Endothelial cell of umbilical vein (primary cell): ENCODE measurements at regions not wholly inside any gene's neighbourhood (a gene's known extent, or its start where the extent isn't known, plus 50 kb on each side); places are given as distances from the start of the nearest gene placed in this dataset.

Source experiments
- BruUV-seq: library from RNA; stranded (reverse); fragments of 400-500 nt; replicated peaks from 2 replicates; lab custom pipeline; 2021; lab: Mats Ljungman, UMichigan
- CTCF ChIA-PET: fragments of 300-600, 350-600 bp; sonication (Branson Sonifier 250); formaldehyde crosslinking; loops from one replicate; lab custom pipeline; 2021; ENCODE audit warnings: antibody characterized with exemption, inconsistent platforms; lab: Charles Lee
- POLR2A ChIA-PET: fragments of 300-600, 350-600 bp; sonication (Branson Sonifier 250); formaldehyde crosslinking; loops from one replicate; lab custom pipeline; 2021; ENCODE audit warnings: antibody characterized with exemption, inconsistent platforms; lab: Charles Lee
- DNase-seq: peaks from one replicate; pipeline ENCODE4 v3.0.0-alpha.2; 2011; ENCODE audit warnings: low read depth, low spot score
- FAIRE-seq: peaks from 2 replicates; lab custom pipeline; 2011; peaks lifted over from hg19 to GRCh38; lab: Jason Lieb, UNC
- H2AFZ ChIP-seq: 2 replicates; pipeline ENCODE4 v1.6.0; 2012; ENCODE audit warnings: low read depth, low read length, control low read depth, inconsistent platforms
- H3K27ac ChIP-seq: 2 replicates; pipeline ENCODE4 v1.5.1; 2011; ENCODE audit warnings: low read depth, mild to moderate bottlenecking, control low read depth, low read length, moderate library complexity; ENCODE audit not compliant: insufficient read depth
- H3K27me3 ChIP-seq, 2 experiments: 2 replicates each; pipeline versions ENCODE4 v1.6.0 to v1.6.1; 2011; ENCODE audit warnings: low read length in 2 of 2, mixed read lengths in 1 of 2; ENCODE audit not compliant: control insufficient read depth in 2 of 2, insufficient read depth in 2 of 2
- H3K36me3 ChIP-seq, 2 experiments: 2 replicates in 1 of 2; 3 replicates in 1 of 2; pipeline ENCODE4 v1.5.1; 2011; ENCODE audit warnings: low read length in 2 of 2, mild to moderate bottlenecking in 1 of 2, moderate library complexity in 1 of 2; ENCODE audit not compliant: control insufficient read depth in 2 of 2, insufficient read depth in 2 of 2; ENCODE audit errors: extremely low read depth in 1 of 2
- H3K4me1 ChIP-seq: 3 replicates; pipeline ENCODE4 v1.5.1; 2011; ENCODE audit warnings: mild to moderate bottlenecking, low read length; ENCODE audit not compliant: control insufficient read depth, insufficient read depth; ENCODE audit errors: extremely low read depth
- H3K4me2 ChIP-seq: 2 replicates; pipeline ENCODE4 v1.6.1; 2011; ENCODE audit warnings: low read length, control low read depth, mixed read lengths; ENCODE audit not compliant: insufficient read depth
- H3K4me3 ChIP-seq, 3 experiments: fragments of 200-600 bp in 1 of 3; sonication (generic), shearing (Covaris generic) in 1 of 3; replicated peaks in 1 of 3; 2 replicates each; pipeline ENCODE4 v1.5.1; 2011 to 2016; ENCODE audit warnings: control low read depth in 3 of 3, low read length in 3 of 3, mild to moderate bottlenecking in 2 of 3, inconsistent platforms in 1 of 3, low read depth in 1 of 3, moderate library complexity in 1 of 3; ENCODE audit not compliant: insufficient read depth in 1 of 3
- H3K79me2 ChIP-seq: 2 replicates; pipeline ENCODE4 v1.6.0; 2012; ENCODE audit warnings: low read length, inconsistent platforms; ENCODE audit not compliant: control insufficient read depth, insufficient read depth
- H3K9ac ChIP-seq: replicated peaks from 2 replicates; pipeline ENCODE3; 2011; ENCODE audit warnings: low read length, control low read depth; ENCODE audit not compliant: insufficient read depth; ENCODE audit errors: extremely low read depth
- H3K9me1 ChIP-seq: replicated peaks from 3 replicates; pipeline ENCODE4 v1.6.0; 2011; ENCODE audit warnings: mild to moderate bottlenecking, low read length; ENCODE audit not compliant: control insufficient read depth, insufficient read depth; ENCODE audit errors: extremely low read depth
- H3K9me3 ChIP-seq: replicated peaks from 2 replicates; pipeline ENCODE4 v1.5.1; 2012; ENCODE audit warnings: low read length, inconsistent platforms; ENCODE audit not compliant: control insufficient read depth, insufficient read depth
- H4K20me1 ChIP-seq: replicated peaks from 2 replicates; pipeline ENCODE3; 2011; ENCODE audit warnings: mild to moderate bottlenecking, low read length; ENCODE audit not compliant: control insufficient read depth, insufficient read depth; ENCODE audit errors: extremely low read depth
- CTCF ChIP-seq, 2 donors: IDR thresholded peaks; 1 replicate in 1 of 2; 2 replicates in 1 of 2; pipeline ENCODE4 v1.5.1; 2011; ENCODE audit warnings: low read length in 2 of 2, mild to moderate bottlenecking in 2 of 2, moderate library complexity in 2 of 2, control low read depth in 1 of 2, inconsistent platforms in 1 of 2, low read depth in 1 of 2; ENCODE audit not compliant: insufficient read depth in 1 of 2; ENCODE audit errors: extremely low read depth in 1 of 2
- EZH2 ChIP-seq: IDR thresholded peaks from 2 replicates; pipeline ENCODE4 v1.6.1; 2012; ENCODE audit warnings: borderline replicate concordance, low read depth, mild to moderate bottlenecking, moderate library complexity, low read length, inconsistent platforms; ENCODE audit not compliant: severe bottlenecking
- FOS ChIP-seq: IDR thresholded peaks from 2 replicates; pipeline ENCODE4 v1.6.1; 2011; ENCODE audit warnings: mild to moderate bottlenecking, low read length, moderate library complexity, borderline replicate concordance; ENCODE audit not compliant: insufficient read depth
- GATA2 ChIP-seq: IDR thresholded peaks from 2 replicates; pipeline ENCODE4 v1.7.0; 2011; ENCODE audit warnings: low read depth, mild to moderate bottlenecking, moderate library complexity, mixed read lengths, low read length; ENCODE audit not compliant: insufficient read length, insufficient read depth
- JUN ChIP-seq: IDR thresholded peaks from 2 replicates; pipeline ENCODE4 v1.6.1; 2011; ENCODE audit warnings: borderline replicate concordance, low read depth; ENCODE audit not compliant: insufficient read length, insufficient read depth
- MAX ChIP-seq: IDR thresholded peaks from 2 replicates; pipeline ENCODE4 v1.6.1; 2011; ENCODE audit not compliant: insufficient read depth, insufficient read length
- MYC ChIP-seq: IDR thresholded peaks from one replicate; pipeline ENCODE4 v1.6.1; 2011; ENCODE audit warnings: mild to moderate bottlenecking, low read depth, low read length
- POLR2A ChIP-seq: IDR thresholded peaks from 2 replicates; pipeline ENCODE4 v1.6.1; 2012; ENCODE audit warnings: low read depth, mild to moderate bottlenecking, control low read depth, low read length
- POLR2AphosphoS5 ChIP-seq: IDR thresholded peaks from 2 replicates; pipeline ENCODE4 v1.6.1; 2012; ENCODE audit warnings: low read depth, mild to moderate bottlenecking, control low read depth, low read length, moderate library complexity; ENCODE audit not compliant: insufficient read depth
- dilution Hi-C: fragments of 300-500 bp; cut with MboI; formaldehyde crosslinking; loops from one replicate; pipeline ENCODE4 v1.15.0; 2019; ENCODE audit warnings: low sequenced_read_pairs; ENCODE audit not compliant: extremely low pct_ligation_motif_present
- intact Hi-C: fragments of 100-400 bp; cut with micrococcal nuclease; formaldehyde crosslinking; loops from one replicate; pipeline ENCODE4 v1.10.0; 2022

- TF ChIP-seq CTCF (IDR thresholded peaks at IDR 0.05; ENCODE audit: extremely low read depth in 1 of 2, insufficient read depth in 1 of 2, low read depth in 1 of 2, low read length in 2 of 2) (no peak), MAX (no peak), POLR2AphosphoS5 (no peak), MYC (no peak), JUN (no peak), GATA2 (no peak), POLR2A (no peak), EZH2 (no peak), FOS (no peak)
- no peak overlapping the region for H3K4me2 ChIP-seq
- intact Hi-C loops (no loop called here), dilution Hi-C loops (no loop called here)
- FAIRE-seq = no peak
- no peaks in the 10 kb centered on the region for H3K9me3 ChIP-seq
- ChIA-PET CTCF (no interaction called here), POLR2A (no interaction called here)
- BruUV-seq = no TSS peak
- no peaks in the 10 kb centered on the region for H3K9me1 ChIP-seq
- H4K20me1 ChIP-seq = no peaks in the 10 kb centered on the region
- no peaks in the 10 kb centered on the region for H3K79me2 ChIP-seq
- H3K27ac ChIP-seq = no peak overlapping the region
- no peak overlapping the region for H3K4me3 ChIP-seq
- no peak for DNase-seq
- no peaks in the 10 kb centered on the region for H3K4me1 ChIP-seq
- H3K27me3 ChIP-seq = no peaks in the 10 kb centered on the region
- H3K36me3 ChIP-seq = no peaks in the 10 kb centered on the region
- no peak overlapping the region for H2AFZ ChIP-seq
- no peak overlapping the region for H3K9ac ChIP-seq
These were observed 80.4 kb upstream of the CDK6 start for GRCh38 chr7:92916770-92917224.
